Adipocyte (in vitro differentiated cells): ENCODE measurements at regions not wholly inside any gene's neighbourhood (a gene's known extent, or its start where the extent isn't known, plus 50 kb on each side); places are given as distances from the start of the nearest gene placed in this dataset.
"Not testable (repeated sequence)": the region's sequence is repeated elsewhere in the genome, so short reads cannot be mapped to it uniquely, and the experiment has no call there.

Experiments
- DNase-seq: peaks from one replicate; pipeline ENCODE4 v3.0.0-alpha.2; 2015; ENCODE audit warnings: low read depth
- H3K27me3 ChIP-seq: replicated peaks from 2 replicates; pipeline ENCODE4 v1.7.0; 2013; ENCODE audit warnings: mild to moderate bottlenecking, low read length, moderate library complexity; ENCODE audit not compliant: control insufficient read depth, insufficient read depth
- H3K36me3 ChIP-seq: 2 replicates; pipeline ENCODE4 v1.7.0; 2013; ENCODE audit warnings: low read length, mild to moderate bottlenecking, moderate library complexity; ENCODE audit not compliant: control insufficient read depth, insufficient read depth, severe bottlenecking
- H3K4me1 ChIP-seq: 2 replicates; pipeline ENCODE4 v1.7.0; 2013; ENCODE audit warnings: mild to moderate bottlenecking, low read length, moderate library complexity; ENCODE audit not compliant: control insufficient read depth, insufficient read depth
- H3K4me3 ChIP-seq: 2 replicates; pipeline ENCODE4 v1.7.0; 2013; ENCODE audit warnings: mild to moderate bottlenecking, low read length, moderate library complexity
- H3K9ac ChIP-seq: 2 replicates; pipeline ENCODE4 v1.7.0; 2013; ENCODE audit warnings: mild to moderate bottlenecking, low read length, moderate library complexity
- H3K9me3 ChIP-seq: 2 replicates; pipeline ENCODE4 v1.7.0; 2013; ENCODE audit warnings: mild to moderate bottlenecking, low read length, moderate library complexity; ENCODE audit not compliant: control insufficient read depth

DNA sequence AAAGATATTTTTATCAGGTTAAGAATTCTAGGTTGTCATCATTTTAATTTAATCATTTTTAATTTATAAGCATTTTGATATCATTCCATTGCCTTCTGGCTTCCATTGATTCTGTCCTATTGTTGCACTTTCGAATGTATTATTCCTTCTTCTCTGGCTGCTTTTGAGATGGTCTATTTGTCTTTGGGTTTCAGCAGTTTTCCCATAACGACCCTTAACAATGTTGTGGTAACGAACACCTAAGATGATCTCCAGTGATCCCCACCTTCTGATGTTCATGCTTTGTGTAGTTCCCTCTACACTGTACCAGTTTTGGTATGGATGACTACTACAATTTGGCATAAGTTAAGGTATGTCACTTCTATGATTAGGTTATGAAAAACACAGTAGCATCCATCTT, 59.9 kb downstream of the MINAR1 start:
- Histone ChIP-seq H3K4me1 (peaks cover 7% of the 10 kb centered on the region), H3K36me3 (no peaks in the 10 kb centered on the region), H3K27me3 (no peaks in the 10 kb centered on the region), H3K4me3 (no peak overlapping the region), H3K9me3 (no peaks in the 10 kb centered on the region), H3K9ac (no peak overlapping the region)
- no peak for DNase-seq

- Histone ChIP-seq H3K27me3 (no peaks in the 10 kb centered on the region), H3K9ac (no peak overlapping the region), H3K4me1 (peaks cover 7% of the 10 kb centered on the region), H3K36me3 (no peaks in the 10 kb centered on the region), H3K4me3 (no peak overlapping the region), H3K9me3 (no peaks in the 10 kb centered on the region)
- no peak for DNase-seq
Observed at GRCh38 chr15:79494384-79494909, 62.3 kb downstream of the MINAR1 start.

- Histone ChIP-seq H3K27me3 (no peaks in the 10 kb centered on the region), H3K4me3 (no peak overlapping the region), H3K9ac (no peak overlapping the region), H3K4me1 (peaks cover 7% of the 10 kb centered on the region), H3K9me3 (no peaks in the 10 kb centered on the region), H3K36me3 (no peaks in the 10 kb centered on the region)
- no peak for DNase-seq
Observed at GRCh38 chr15:79494963-79495755, 63.0 kb downstream of the MINAR1 start.

GRCh38 chr15:79495775-79496174, 63.6 kb downstream of the MINAR1 start:
- Histone ChIP-seq H3K4me3 (no peak overlapping the region), H3K9ac (no peak overlapping the region), H3K36me3 (no peaks in the 10 kb centered on the region), H3K9me3 (no peaks in the 10 kb centered on the region), H3K27me3 (no peaks in the 10 kb centered on the region), H3K4me1 (peaks cover 7% of the 10 kb centered on the region)
- no peak for DNase-seq

DNA sequence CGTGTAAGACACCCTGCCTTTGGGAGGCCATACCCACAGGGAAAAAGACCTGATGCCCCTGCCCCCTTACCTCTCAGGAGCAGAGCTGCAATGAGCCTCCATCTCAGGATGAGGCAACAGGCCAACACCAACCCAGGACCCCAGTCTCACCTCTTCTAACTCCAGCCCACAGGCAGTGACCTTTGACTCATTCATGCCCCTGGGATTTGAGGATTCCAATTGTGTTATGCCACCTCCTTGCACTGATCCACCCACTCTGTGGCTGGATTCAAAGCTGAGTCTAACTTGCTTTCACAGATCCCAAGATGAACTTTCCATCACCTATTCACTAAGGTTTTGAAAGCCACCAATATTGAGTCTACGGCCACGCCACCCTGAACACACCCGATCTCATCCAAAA, 64.7 kb downstream of the MINAR1 start:
- DNase-seq = no peak
- Histone ChIP-seq H3K9ac (no peak overlapping the region), H3K36me3 (no peaks in the 10 kb centered on the region)

GRCh38 chr15:79501086-79501485, 69.0 kb downstream of the MINAR1 start:
- no peak for DNase-seq
- H3K27me3 ChIP-seq = no peaks in the 10 kb centered on the region
- H3K4me3 ChIP-seq = no peak overlapping the region

More for the DNA sequence above, 64.7 kb downstream of the MINAR1 start:
- Histone ChIP-seq H3K9me3 (no peaks in the 10 kb centered on the region), H3K27me3 (no peaks in the 10 kb centered on the region), H3K4me3 (no peak overlapping the region), H3K4me1 (peaks cover 7% of the 10 kb centered on the region)

GRCh38 chr15:79505956-79506355, 73.8 kb downstream of the MINAR1 start:
- peaks cover 12% of the 10 kb centered on the region for H3K27me3 ChIP-seq
- H3K36me3 ChIP-seq = no peaks in the 10 kb centered on the region
- no peak for DNase-seq
- no peak overlapping the region for H3K4me3 ChIP-seq
- no peaks in the 10 kb centered on the region for H3K4me1 ChIP-seq
- H3K9me3 ChIP-seq = no peaks in the 10 kb centered on the region
- H3K9ac ChIP-seq = no peak overlapping the region

More at GRCh38 chr15:79501086-79501485, 69.0 kb downstream of the MINAR1 start:
- no peaks in the 10 kb centered on the region for H3K36me3 ChIP-seq
- H3K9ac ChIP-seq = no peak overlapping the region
- no peaks in the 10 kb centered on the region for H3K9me3 ChIP-seq
- peaks cover 4% of the 10 kb centered on the region for H3K4me1 ChIP-seq

- not testable (repeated sequence) for H3K4me3 ChIP-seq, H3K36me3 ChIP-seq, H3K9me3 ChIP-seq, DNase-seq, H3K9ac ChIP-seq, H3K4me1 ChIP-seq
- H3K27me3 ChIP-seq = peaks cover 12% of the 10 kb centered on the region
Observed at GRCh38 chr15:79512844-79513243, 80.7 kb downstream of the MINAR1 start.

- no peak overlapping the region for H3K4me3 ChIP-seq
- DNase-seq = no peak
- H3K4me1 ChIP-seq = no peaks in the 10 kb centered on the region
- no peaks in the 10 kb centered on the region for H3K36me3 ChIP-seq
- H3K9ac ChIP-seq = no peak overlapping the region
- H3K27me3 ChIP-seq = peaks cover 12% of the 10 kb centered on the region
- no peaks in the 10 kb centered on the region for H3K9me3 ChIP-seq
Observed at GRCh38 chr15:79513417-79513816, 81.3 kb downstream of the MINAR1 start.

DNA sequence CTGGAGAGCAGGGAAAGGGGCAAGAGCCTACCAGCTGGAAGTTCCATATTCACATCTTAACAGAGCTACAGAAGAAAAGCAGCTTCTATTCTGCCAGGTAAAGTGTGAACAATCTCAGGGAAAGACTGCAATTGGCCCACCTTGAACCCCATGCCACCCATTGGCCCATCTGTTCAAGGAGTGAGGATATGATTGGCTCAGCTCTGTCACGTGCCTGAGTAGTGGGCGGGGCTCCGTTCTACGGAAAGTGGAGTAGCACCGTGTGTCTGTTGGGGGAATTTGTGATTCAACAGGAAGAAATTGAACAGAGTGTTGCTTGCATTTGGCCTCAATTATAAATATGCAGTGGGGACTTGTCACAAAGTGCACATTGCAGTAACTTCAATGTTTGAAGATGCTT, 81.8 kb downstream of the MINAR1 start:
- Histone ChIP-seq H3K4me3 (no peak overlapping the region), H3K4me1 (peaks cover 2% of the 10 kb centered on the region), H3K9ac (no peak overlapping the region), H3K9me3 (no peaks in the 10 kb centered on the region), H3K27me3 (peaks cover 7% of the 10 kb centered on the region), H3K36me3 (no peaks in the 10 kb centered on the region)
- no peak for DNase-seq

GRCh38 chr15:79515300-79516027, 83.3 kb downstream of the MINAR1 start:
- H3K9ac ChIP-seq = no peak overlapping the region
- no peak overlapping the region for H3K4me3 ChIP-seq
- no peaks in the 10 kb centered on the region for H3K36me3 ChIP-seq
- no peak for DNase-seq
- no peaks in the 10 kb centered on the region for H3K9me3 ChIP-seq
- H3K27me3 ChIP-seq = peaks cover 3% of the 10 kb centered on the region
- peaks cover 7% of the 10 kb centered on the region for H3K4me1 ChIP-seq
